ENCODE measurements at regions not wholly inside any gene's neighbourhood (a gene's known extent, or its start where the extent isn't known, plus 50 kb on each side); places are given as distances from the start of the nearest gene placed in this dataset.

DNA sequence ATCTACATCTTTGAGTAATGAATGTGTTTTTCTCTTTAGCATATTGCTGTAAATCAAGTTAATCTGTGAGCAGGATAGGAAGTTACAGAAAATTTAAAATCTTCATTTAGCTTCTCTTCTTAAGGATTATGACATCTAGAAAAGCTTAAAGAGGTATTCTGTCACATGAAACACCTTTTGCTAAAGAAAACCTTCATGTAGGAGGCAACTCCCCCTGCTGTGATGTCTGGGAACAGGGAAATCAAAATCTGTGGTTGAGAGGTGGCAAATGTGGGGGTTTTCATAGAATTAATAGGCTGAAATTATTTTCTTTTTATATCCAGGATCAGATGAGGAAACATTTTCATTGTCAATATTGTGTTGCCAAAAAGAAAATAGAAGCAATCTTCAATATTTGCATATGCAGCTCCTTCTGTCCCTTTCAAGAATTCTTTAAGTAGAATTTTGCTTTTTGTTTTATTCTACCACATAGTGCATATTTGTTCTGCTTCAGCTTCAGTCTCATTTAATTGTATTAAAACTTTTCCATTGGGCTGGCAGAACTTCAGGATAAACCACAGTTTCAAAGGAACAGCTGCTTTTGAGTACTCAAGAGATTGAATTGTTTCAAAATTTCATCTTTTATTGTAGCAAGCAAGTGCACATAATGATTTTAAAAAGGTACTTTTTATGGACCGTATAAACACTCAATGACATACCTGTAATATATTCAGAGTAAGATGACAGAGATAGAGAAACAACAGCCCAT, 128.4 kb downstream of the RAP2B start:
- Histone ChIP-seq H3K4me1 (ENCODE audit: insufficient read depth, low read length) (peaks cover 5% of the 10 kb centered on the region), H3K36me3 (ENCODE audit: insufficient read depth, low read length) (no peaks in the 10 kb centered on the region), H3K4me3 (ENCODE audit: low read length) (no peak overlapping the region), H3K27ac (ENCODE audit: low read depth in 1 of 2, low read length in 2 of 2) (no peak overlapping the region), H3K9me3 (ENCODE audit: control insufficient read depth in 1 of 2, insufficient read depth in 1 of 2, low read length in 2 of 2) (no peaks in the 10 kb centered on the region), H3K27me3 (ENCODE audit: control insufficient read depth in 1 of 2, insufficient read depth in 2 of 2, low read length in 2 of 2) (no peaks in the 10 kb centered on the region)
- Mint-ChIP-seq H3K36me3 (ENCODE audit: low read depth) (no peaks in the 10 kb centered on the region), H3K9me3 (no peaks in the 10 kb centered on the region), H3K27me3 (no peaks in the 10 kb centered on the region), H3K4me1 (ENCODE audit: low read depth) (peaks cover 53% of the 10 kb centered on the region), H3K27ac (peak overlapping the region; percentile 3), H3K4me3 (no peak overlapping the region)
- POLR2A ChIA-PET: interaction anchor here (0.7 to 1.8 kb wide), 7 partner anchors 69 to 386 kb away, joined by 3 to 15 read pairs (median 7); partner anchors contain the start of gene RAP2B
- peak; percentile 63 for TF ChIP-seq CTCF (IDR thresholded peaks at IDR 0.05)
- CTCF ChIA-PET: interaction anchor here (0.6 to 1.8 kb wide), 19 partner anchors 10 to 478 kb away, joined by 3 to 23 read pairs (median 4); no protein-coding TSS in a partner anchor
- peak in 7 of 14 experiments; percentile 7 to 69 (median 54) for DNase-seq
- no peak for ATAC-seq (ENCODE audit: poor library complexity)
- intact Hi-C loops (cut with DNase I, micrococcal nuclease): loop anchor here (1.0 to 5.0 kb wide), 6 partner anchors 80 to 478 kb away; no protein-coding TSS in a partner anchor

DNA sequence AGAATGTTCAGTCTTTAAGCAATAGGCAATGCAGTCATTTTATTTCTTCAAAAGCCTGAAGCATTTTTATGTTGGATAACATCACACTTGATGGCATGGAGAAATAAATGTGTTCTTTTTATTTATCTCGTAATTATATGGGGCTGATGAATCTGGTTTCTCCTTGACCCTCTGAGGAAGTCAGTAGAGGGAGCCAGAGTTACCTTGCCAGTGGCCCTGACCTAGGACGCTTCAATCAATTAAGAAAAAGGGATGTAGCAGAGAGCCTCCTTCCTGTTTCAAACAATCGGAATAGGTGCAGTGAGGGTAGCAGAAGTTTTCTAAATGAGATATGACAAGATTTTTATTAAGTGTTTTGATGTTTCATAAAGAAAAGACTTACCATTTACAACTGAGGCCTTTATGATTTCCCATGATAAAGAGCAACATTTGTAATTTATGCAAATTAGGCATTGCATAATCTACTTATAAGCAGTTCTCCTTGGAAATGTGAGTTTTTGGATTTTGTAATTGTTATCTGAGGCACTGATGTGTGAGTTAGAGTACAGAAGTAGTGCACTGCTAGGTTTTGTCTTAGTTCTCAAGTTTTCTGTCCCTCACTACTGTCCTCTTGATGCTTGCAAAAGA, 129.1 kb downstream of the RAP2B start:
- no peaks in the 10 kb centered on the region for H3K36me3 ChIP-seq (ENCODE audit: insufficient read depth, low read length)
- Mint-ChIP-seq H3K9me3 (no peaks in the 10 kb centered on the region), H3K36me3 (ENCODE audit: low read depth) (no peaks in the 10 kb centered on the region), H3K27ac (no peak overlapping the region), H3K4me1 (ENCODE audit: low read depth) (peaks cover 46% of the 10 kb centered on the region), H3K27me3 (no peaks in the 10 kb centered on the region), H3K4me3 (no peak overlapping the region)
- H3K4me3 ChIP-seq (ENCODE audit: low read length): no peak overlapping the region
- CTCF ChIA-PET: interaction anchor here (0.8 to 1.8 kb wide), 15 partner anchors 9 to 477 kb away, joined by 3 to 23 read pairs (median 6); no protein-coding TSS in a partner anchor
- peak; percentile 15 for TF ChIP-seq CTCF (IDR thresholded peaks at IDR 0.05)
- intact Hi-C loops (cut with DNase I, micrococcal nuclease): loop anchor here (2.0 to 5.0 kb wide), 4 partner anchors 124 to 478 kb away; no protein-coding TSS in a partner anchor
- POLR2A ChIA-PET: interaction anchor here (0.7 to 1.8 kb wide), 7 partner anchors 70 to 385 kb away, joined by 3 to 15 read pairs (median 7); partner anchors contain the start of gene RAP2B
- ATAC-seq (ENCODE audit: poor library complexity): no peak
- no peak overlapping the region for H3K27ac ChIP-seq (ENCODE audit: low read depth in 1 of 2, low read length in 2 of 2)
- H3K4me1 ChIP-seq (ENCODE audit: insufficient read depth, low read length): peaks cover under 1% of the 10 kb centered on the region
- DNase-seq: peak in 4 of 14 experiments; percentile 31 to 68 (median 56)
- no peaks in the 10 kb centered on the region for H3K27me3 ChIP-seq (ENCODE audit: control insufficient read depth in 1 of 2, insufficient read depth in 2 of 2, low read length in 2 of 2)
- no peaks in the 10 kb centered on the region for H3K9me3 ChIP-seq (ENCODE audit: control insufficient read depth in 1 of 2, insufficient read depth in 1 of 2, low read length in 2 of 2)

GRCh38 chr3:153293265-153293664, 131.2 kb downstream of the RAP2B start:
- ATAC-seq (ENCODE audit: poor library complexity) (no peak), DNase-seq (no peak)
- Histone ChIP-seq H3K4me3 (ENCODE audit: low read length) (no peak overlapping the region), H3K27ac (ENCODE audit: low read depth in 1 of 2, low read length in 2 of 2) (no peak overlapping the region), H3K36me3 (ENCODE audit: insufficient read depth, low read length) (no peaks in the 10 kb centered on the region), H3K27me3 (ENCODE audit: control insufficient read depth in 1 of 2, insufficient read depth in 2 of 2, low read length in 2 of 2) (no peaks in the 10 kb centered on the region), H3K4me1 (ENCODE audit: insufficient read depth, low read length) (no peaks in the 10 kb centered on the region), H3K9me3 (ENCODE audit: control insufficient read depth in 1 of 2, insufficient read depth in 1 of 2, low read length in 2 of 2) (no peaks in the 10 kb centered on the region)
- CTCF ChIA-PET: interaction anchor here (1.8 kb wide), 1 partner anchor 12 kb away, joined by 3 read pairs; no protein-coding TSS in a partner anchor
- H3K27me3 Mint-ChIP-seq: no peaks in the 10 kb centered on the region
- H3K27ac Mint-ChIP-seq: no peak overlapping the region
- POLR2A ChIA-PET: interaction anchor here (1.0 to 1.1 kb wide), 2 partner anchors 9 to 133 kb away, joined by 3 to 5 read pairs; no protein-coding TSS in a partner anchor
- peaks cover 34% of the 10 kb centered on the region for H3K4me1 Mint-ChIP-seq (ENCODE audit: low read depth)
- no peaks in the 10 kb centered on the region for H3K9me3 Mint-ChIP-seq
- no peak for TF ChIP-seq CTCF (IDR thresholded peaks at IDR 0.05)
- intact Hi-C loops (cut with DNase I, micrococcal nuclease): loop anchor here in 1 of 2 experiments (5.0 kb wide), 1 partner anchor 304 kb away; no protein-coding TSS in a partner anchor
- no peaks in the 10 kb centered on the region for H3K36me3 Mint-ChIP-seq (ENCODE audit: low read depth)
- H3K4me3 Mint-ChIP-seq: no peak overlapping the region
